Gastroesophageal sphincter (tissue), 4 donors: ENCODE measurements at regions not wholly inside any gene's neighbourhood (a gene's known extent, or its start where the extent isn't known, plus 50 kb on each side); places are given as distances from the start of the nearest gene placed in this dataset.

Experiments
- ATAC-seq: fragments of 150-250 bp; one replicate; pipeline ENCODE4 v1.9.1; 2016; ENCODE audit warnings: mild to moderate bottlenecking, moderate library complexity
- H3K27ac ChIP-seq, 4 donors: fragments of 200-600 bp; sonication (generic) in 3 of 4; 1 replicate in 3 of 4; 2 replicates in 1 of 4; pipeline ENCODE4 v1.5.1; 2016 to 2019
- H3K27me3 ChIP-seq: fragments of 200-600 bp; sonication (generic); one replicate; pipeline ENCODE4 v1.5.1; 2019
- H3K36me3 ChIP-seq, 2 donors: fragments of 200-600 bp; sonication (generic); one replicate each; pipeline ENCODE4 v1.5.1; 2019; ENCODE audit warnings: control low read depth in 1 of 2
- H3K4me1 ChIP-seq, 3 donors: fragments of 200-600 bp; sonication (generic); 1 replicate in 2 of 3; 2 replicates in 1 of 3; pipeline ENCODE4 v1.5.1; 2016 to 2019; ENCODE audit warnings: control low read depth in 2 of 3
- H3K4me3 ChIP-seq, 2 donors: fragments of 200-600 bp; sonication (generic); one replicate each; pipeline ENCODE4 v1.5.1; 2019; ENCODE audit warnings: mild to moderate bottlenecking in 1 of 2, moderate library complexity in 1 of 2
- H3K9me3 ChIP-seq, 3 donors: fragments of 200-600 bp; sonication (generic); one replicate each; pipeline ENCODE4 v1.5.1; 2017 to 2019; ENCODE audit warnings: control low read depth in 2 of 3
- CTCF ChIP-seq, 4 experiments: fragments of 200-600 bp in 2 of 4; fragments of 450-650 bp in 2 of 4; sonication (generic) in 1 of 4; IDR thresholded peaks; one replicate each; pipeline ENCODE4 v1.5.1; 2017 to 2019; ENCODE audit warnings: antibody characterized with exemption in 4 of 4, mild to moderate bottlenecking in 2 of 4, moderate library complexity in 2 of 4
- EP300 ChIP-seq: sonication (generic); formaldehyde crosslinking; IDR thresholded peaks from one replicate; pipeline ENCODE4 v1.6.1; 2017; ENCODE audit warnings: antibody characterized with exemption, mild to moderate bottlenecking
- POLR2A ChIP-seq, 2 donors: fragments of 450-650 bp; IDR thresholded peaks; one replicate each; pipeline ENCODE4 v1.6.1; 2017; ENCODE audit warnings: antibody characterized with exemption in 2 of 2, mild to moderate bottlenecking in 2 of 2, moderate library complexity in 1 of 2
- POLR2AphosphoS5 ChIP-seq: sonication (generic); formaldehyde crosslinking; IDR thresholded peaks from one replicate; pipeline ENCODE4 v1.6.1; 2017; ENCODE audit warnings: antibody characterized with exemption
- WGBS, 2 donors: methylation state at CpG; one replicate each; pipeline ENCODE4 v1.1.5; 2018; ENCODE audit warnings: low coverage in 1 of 2; 5-methylcytosine and 5-hydroxymethylcytosine counted together

GRCh38 chr1:187655104-187655503 lies 826.4 kb downstream of the PLA2G4A start:
- no peak for TF ChIP-seq POLR2AphosphoS5
- TF ChIP-seq EP300 = no peak
- TF ChIP-seq CTCF (IDR thresholded peaks at IDR 0.05) = no peak
- no peak for TF ChIP-seq POLR2A (IDR thresholded peaks at IDR 0.05)
- Histone ChIP-seq H3K9me3 (no peaks in the 10 kb centered on the region), H3K4me3 (no peak overlapping the region), H3K27me3 (no peaks in the 10 kb centered on the region), H3K27ac (no peak overlapping the region), H3K4me1 (no peaks in the 10 kb centered on the region), H3K36me3 (no peaks in the 10 kb centered on the region)
- no peak for ATAC-seq

DNA sequence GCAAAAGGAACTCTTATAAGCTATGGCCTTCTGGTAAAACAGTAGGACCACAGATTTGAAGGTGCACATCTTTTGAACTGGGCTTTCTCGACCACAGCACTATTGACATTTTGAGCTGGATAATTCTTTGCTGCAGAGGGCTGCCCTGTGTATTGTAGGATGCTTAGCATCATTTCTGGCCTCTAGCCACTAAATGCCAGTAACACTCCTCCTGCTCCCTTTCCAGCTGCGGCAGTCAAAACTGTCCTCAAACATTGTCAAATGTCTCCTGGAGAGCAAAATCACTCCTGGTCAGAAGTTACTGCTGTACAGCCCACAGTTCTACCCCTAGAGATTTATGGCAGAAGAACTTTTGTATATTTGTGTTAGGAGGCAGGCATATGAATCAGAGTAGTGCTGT lies 836.7 kb downstream of the PLA2G4A start:
- TF ChIP-seq EP300 (no peak), CTCF (IDR thresholded peaks at IDR 0.05) (no peak), POLR2A (IDR thresholded peaks at IDR 0.05) (no peak), POLR2AphosphoS5 (no peak)
- no peaks in the 10 kb centered on the region for H3K36me3 ChIP-seq

GRCh38 chr1:187680823-187681222 lies 852.1 kb downstream of the PLA2G4A start:
- H3K9me3 ChIP-seq = no peaks in the 10 kb centered on the region
- H3K36me3 ChIP-seq = no peaks in the 10 kb centered on the region
- no peak overlapping the region for H3K4me3 ChIP-seq
- TF ChIP-seq POLR2AphosphoS5 (no peak), POLR2A (IDR thresholded peaks at IDR 0.05) (no peak), EP300 (no peak), CTCF (IDR thresholded peaks at IDR 0.05) (no peak)
- no peaks in the 10 kb centered on the region for H3K27me3 ChIP-seq
- no peak overlapping the region for H3K27ac ChIP-seq
- 80 to 83% methylated on average over 1 of the region's 1 CpG for WGBS, 2 donors
- no peaks in the 10 kb centered on the region for H3K4me1 ChIP-seq
- no peak for ATAC-seq

More for the DNA sequence above, 836.7 kb downstream of the PLA2G4A start:
- H3K27me3 ChIP-seq = no peaks in the 10 kb centered on the region
- H3K4me3 ChIP-seq = no peak overlapping the region
- H3K4me1 ChIP-seq = no peaks in the 10 kb centered on the region
- no peaks in the 10 kb centered on the region for H3K9me3 ChIP-seq
- no peak overlapping the region for H3K27ac ChIP-seq
- ATAC-seq = no peak
- 83 to 90% methylated on average over 1 to 2 of the region's 2 CpGs for WGBS, 2 donors

- Histone ChIP-seq H3K36me3 (no peaks in the 10 kb centered on the region), H3K27ac (no peak overlapping the region), H3K4me1 (no peaks in the 10 kb centered on the region), H3K9me3 (no peaks in the 10 kb centered on the region), H3K4me3 (no peak overlapping the region), H3K27me3 (no peaks in the 10 kb centered on the region)
- no peak for ATAC-seq
- WGBS, 2 donors = 53 to 56% methylated on average over 2 of the region's 2 CpGs
- TF ChIP-seq POLR2A (IDR thresholded peaks at IDR 0.05) (no peak), EP300 (no peak), POLR2AphosphoS5 (no peak), CTCF (IDR thresholded peaks at IDR 0.05) (no peak)
Measured at GRCh38 chr1:187682112-187682511, 853.4 kb downstream of the PLA2G4A start.

GRCh38 chr1:187685333-187685732 lies 856.6 kb downstream of the PLA2G4A start:
- TF ChIP-seq POLR2A (IDR thresholded peaks at IDR 0.05) = no peak
- TF ChIP-seq CTCF (IDR thresholded peaks at IDR 0.05) = no peak
- TF ChIP-seq POLR2AphosphoS5 = no peak
- no peak for TF ChIP-seq EP300
- no peaks in the 10 kb centered on the region for H3K27me3 ChIP-seq
- no peaks in the 10 kb centered on the region for H3K4me1 ChIP-seq
- no peak overlapping the region for H3K4me3 ChIP-seq
- H3K27ac ChIP-seq = no peak overlapping the region
- ATAC-seq = no peak
- no peaks in the 10 kb centered on the region for H3K36me3 ChIP-seq
- no peaks in the 10 kb centered on the region for H3K9me3 ChIP-seq
